Activated B cell treated with CpG ODN at 0.5 μM for 24 hours (primary cell): ENCODE measurements at regions not wholly inside any gene's neighbourhood (a gene's known extent, or its start where the extent isn't known, plus 50 kb on each side); places are given as distances from the start of the nearest gene placed in this dataset.

Experiments
- ATAC-seq: fragments of 200-7000 bp; cut with Tn5 transposase; one replicate; pipeline ENCODE4 v1.10.0; 2021; ENCODE audit warnings: low read depth, mild to moderate bottlenecking, moderate library complexity
- CTCF ChIA-PET: fragments of 350-600 bp; sonication (Branson Sonifier 250); formaldehyde crosslinking; loops from one replicate; lab custom pipeline; 2021; ENCODE audit warnings: antibody characterized with exemption; lab: Charles Lee
- POLR2A ChIA-PET: fragments of 350-600 bp; sonication (Branson Sonifier 250); formaldehyde crosslinking; loops from one replicate; lab custom pipeline; 2021; ENCODE audit warnings: antibody characterized with exemption; lab: Charles Lee
- DNase-seq: peaks from one replicate; pipeline ENCODE4 v3.0.0; 2022
- H3K27ac Mint-ChIP-seq: one replicate; pipeline ENCODE4 v1.8.0; 2020; ENCODE audit warnings: mixed read lengths
- H3K27me3 Mint-ChIP-seq: one replicate; pipeline ENCODE4 v1.8.0; 2021; ENCODE audit warnings: mixed read lengths
- H3K36me3 Mint-ChIP-seq: one replicate; pipeline ENCODE4 v1.8.0; 2021; ENCODE audit warnings: low read depth, mixed read lengths
- H3K4me1 Mint-ChIP-seq: one replicate; pipeline ENCODE4 v1.8.0; 2021; ENCODE audit warnings: mixed read lengths
- H3K4me3 Mint-ChIP-seq: one replicate; pipeline ENCODE4 v1.8.0; 2020; ENCODE audit warnings: mild to moderate bottlenecking, mixed read lengths
- H3K9me3 Mint-ChIP-seq: one replicate; pipeline ENCODE4 v1.8.0; 2020; ENCODE audit warnings: mixed read lengths
- CTCF ChIP-seq: fragments of 200-600 bp; IDR thresholded peaks from one replicate; pipeline ENCODE4 v1.8.0; 2022; ENCODE audit warnings: antibody characterized with exemption, mild to moderate bottlenecking
- intact Hi-C: fragments of 100-400 bp; cut with micrococcal nuclease; formaldehyde crosslinking; loops from one replicate; pipeline ENCODE4 v1.15.1; 2024

- H3K27me3 Mint-ChIP-seq: no peaks in the 10 kb centered on the region
- DNase-seq (no peak), ATAC-seq (no peak)
- ChIA-PET POLR2A (no interaction called here), CTCF (no interaction called here)
- no peak for TF ChIP-seq CTCF
- H3K27ac Mint-ChIP-seq: no peak overlapping the region
- H3K4me1 Mint-ChIP-seq: no peaks in the 10 kb centered on the region
- no peaks in the 10 kb centered on the region for H3K36me3 Mint-ChIP-seq
- no peaks in the 10 kb centered on the region for H3K9me3 Mint-ChIP-seq
- intact Hi-C loops: no loop called here
- H3K4me3 Mint-ChIP-seq: no peak overlapping the region
Observed at GRCh38 chr2:21260311-21260710, 136.5 kb downstream of the TDRD15 start.

GRCh38 chr2:21261591-21261990, 137.8 kb downstream of the TDRD15 start:
- TF ChIP-seq CTCF: no peak
- no peaks in the 10 kb centered on the region for H3K27me3 Mint-ChIP-seq
- no peaks in the 10 kb centered on the region for H3K4me1 Mint-ChIP-seq
- H3K4me3 Mint-ChIP-seq: no peak overlapping the region
- no peaks in the 10 kb centered on the region for H3K9me3 Mint-ChIP-seq
- no peak overlapping the region for H3K27ac Mint-ChIP-seq
- intact Hi-C loops: no loop called here
- H3K36me3 Mint-ChIP-seq: no peaks in the 10 kb centered on the region
- ATAC-seq (no peak), DNase-seq (no peak)
- ChIA-PET POLR2A (no interaction called here), CTCF (no interaction called here)

GRCh38 chr2:21262426-21262940, 138.7 kb downstream of the TDRD15 start:
- Mint-ChIP-seq H3K27me3 (no peaks in the 10 kb centered on the region), H3K4me1 (no peaks in the 10 kb centered on the region), H3K36me3 (no peaks in the 10 kb centered on the region), H3K9me3 (no peaks in the 10 kb centered on the region), H3K4me3 (no peak overlapping the region), H3K27ac (no peak overlapping the region)
- CTCF ChIA-PET: no interaction called here
- no peak for TF ChIP-seq CTCF
- ATAC-seq: no peak
- POLR2A ChIA-PET: no interaction called here
- DNase-seq: no peak
- intact Hi-C loops: no loop called here

GRCh38 chr2:21263622-21264021, 139.9 kb downstream of the TDRD15 start:
- H3K9me3 Mint-ChIP-seq: no peaks in the 10 kb centered on the region
- no peaks in the 10 kb centered on the region for H3K27me3 Mint-ChIP-seq
- ChIA-PET POLR2A (no interaction called here), CTCF (no interaction called here)
- intact Hi-C loops: no loop called here
- no peak for DNase-seq
- TF ChIP-seq CTCF: no peak
- ATAC-seq: no peak
- H3K27ac Mint-ChIP-seq: no peak overlapping the region
- H3K4me3 Mint-ChIP-seq: no peak overlapping the region
- no peaks in the 10 kb centered on the region for H3K4me1 Mint-ChIP-seq
- no peaks in the 10 kb centered on the region for H3K36me3 Mint-ChIP-seq

GRCh38 chr2:21265752-21266151, 142.0 kb downstream of the TDRD15 start:
- Mint-ChIP-seq H3K27me3 (no peaks in the 10 kb centered on the region), H3K36me3 (no peaks in the 10 kb centered on the region), H3K4me3 (no peak overlapping the region), H3K27ac (no peak overlapping the region), H3K9me3 (no peaks in the 10 kb centered on the region), H3K4me1 (no peaks in the 10 kb centered on the region)
- CTCF ChIA-PET: no interaction called here
- DNase-seq: no peak
- intact Hi-C loops: no loop called here
- no peak for TF ChIP-seq CTCF
- POLR2A ChIA-PET: no interaction called here
- ATAC-seq: no peak
